Lower leg skin (tissue), 3 donors: ENCODE measurements at regions not wholly inside any gene's neighbourhood (a gene's known extent, or its start where the extent isn't known, plus 50 kb on each side); places are given as distances from the start of the nearest gene placed in this dataset.
"Not testable (repeated sequence)": the region's sequence is repeated elsewhere in the genome, so short reads cannot be mapped to it uniquely, and the experiment has no call there.

Experiments used
- POLR2A ChIP-seq, 2 donors: fragments of 450-650 bp; IDR thresholded peaks; one replicate each; pipeline ENCODE4 v1.6.1; 2016 to 2017; ENCODE audit warnings: antibody characterized with exemption in 2 of 2, mild to moderate bottlenecking in 1 of 2, moderate library complexity in 1 of 2
- TF ChIP-seq, protein P1 (sequence below), 3 donors: fragments of 450-650 bp; IDR thresholded peaks; one replicate each; pipeline ENCODE4 v1.5.1; 2016; ENCODE audit warnings: antibody characterized with exemption in 3 of 3, mild to moderate bottlenecking in 3 of 3, moderate library complexity in 2 of 3

DNA sequence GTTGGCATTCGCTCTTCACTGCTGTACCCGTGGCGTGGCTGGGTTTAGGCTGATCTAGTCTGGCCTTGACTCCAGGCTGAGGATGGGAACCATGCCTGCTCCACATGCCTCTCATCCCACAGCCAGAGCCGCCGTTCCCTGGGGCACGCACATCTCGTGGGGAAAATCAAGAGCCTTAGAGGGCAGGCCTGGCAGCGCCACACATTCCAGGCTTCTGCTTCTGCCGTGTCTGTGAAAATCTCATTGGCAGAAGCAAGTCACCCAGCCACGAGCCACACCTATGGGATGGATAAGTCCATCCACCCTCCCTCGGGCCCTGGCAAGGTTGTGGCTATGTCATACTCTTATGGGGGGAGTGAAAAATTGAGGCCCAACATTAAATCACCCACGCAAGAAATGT is 102.6 kb upstream of the LPCAT1 start:
- TF ChIP-seq, protein P1, sequence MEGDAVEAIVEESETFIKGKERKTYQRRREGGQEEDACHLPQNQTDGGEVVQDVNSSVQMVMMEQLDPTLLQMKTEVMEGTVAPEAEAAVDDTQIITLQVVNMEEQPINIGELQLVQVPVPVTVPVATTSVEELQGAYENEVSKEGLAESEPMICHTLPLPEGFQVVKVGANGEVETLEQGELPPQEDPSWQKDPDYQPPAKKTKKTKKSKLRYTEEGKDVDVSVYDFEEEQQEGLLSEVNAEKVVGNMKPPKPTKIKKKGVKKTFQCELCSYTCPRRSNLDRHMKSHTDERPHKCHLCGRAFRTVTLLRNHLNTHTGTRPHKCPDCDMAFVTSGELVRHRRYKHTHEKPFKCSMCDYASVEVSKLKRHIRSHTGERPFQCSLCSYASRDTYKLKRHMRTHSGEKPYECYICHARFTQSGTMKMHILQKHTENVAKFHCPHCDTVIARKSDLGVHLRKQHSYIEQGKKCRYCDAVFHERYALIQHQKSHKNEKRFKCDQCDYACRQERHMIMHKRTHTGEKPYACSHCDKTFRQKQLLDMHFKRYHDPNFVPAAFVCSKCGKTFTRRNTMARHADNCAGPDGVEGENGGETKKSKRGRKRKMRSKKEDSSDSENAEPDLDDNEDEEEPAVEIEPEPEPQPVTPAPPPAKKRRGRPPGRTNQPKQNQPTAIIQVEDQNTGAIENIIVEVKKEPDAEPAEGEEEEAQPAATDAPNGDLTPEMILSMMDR (IDR thresholded peaks at IDR 0.05) = not testable (repeated sequence)
- TF ChIP-seq POLR2A (IDR thresholded peaks at IDR 0.05) = not testable (repeated sequence)
